ENCODE measurements at regions not wholly inside any gene's neighbourhood (a gene's known extent, or its start where the extent isn't known, plus 50 kb on each side); places are given as distances from the start of the nearest gene placed in this dataset.

DNA sequence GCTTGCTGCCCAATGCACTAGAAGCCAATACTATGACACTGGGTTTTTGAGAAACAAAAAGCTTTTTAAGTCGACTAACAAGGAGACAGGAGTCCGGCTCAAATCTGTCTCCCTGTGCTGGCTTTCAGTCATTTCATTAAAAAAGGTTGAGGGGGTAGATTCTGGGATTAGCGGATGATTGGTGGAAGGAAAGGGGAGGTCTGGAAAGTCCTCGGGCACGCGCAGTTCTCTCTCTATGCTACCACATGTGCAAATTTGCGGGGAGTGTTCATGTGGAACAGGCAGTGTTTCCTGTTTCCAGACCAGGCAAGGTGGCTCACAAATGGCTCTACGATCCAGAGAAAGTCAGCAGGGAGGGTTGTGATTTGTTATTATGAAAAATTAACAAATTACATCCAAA lies 89.1 kb upstream of the TOX2 start:
- Histone ChIP-seq H3K27me3 (replicated peaks in 1 of 2; ENCODE audit: control insufficient read depth in 2 of 2, extremely low read depth in 1 of 2, insufficient read depth in 2 of 2, low read length in 1 of 2) (peaks cover 0 to 15% of the 10 kb centered on the region in 2 experiments), H3K4me3 (ENCODE audit: control insufficient read depth in 1 of 2, extremely low read depth in 1 of 2, low read length in 1 of 2) (no peak overlapping the region), H3K4me1 (ENCODE audit: control insufficient read depth in 1 of 2, extremely low read depth in 1 of 2, insufficient read depth in 2 of 2, low read length in 2 of 2) (no peaks in the 10 kb centered on the region), H3K9me3 (no peaks in the 10 kb centered on the region), H3K36me3 (ENCODE audit: control insufficient read depth in 2 of 2, extremely low read depth in 1 of 2, insufficient read depth in 1 of 2, low read length in 1 of 2) (no peaks in the 10 kb centered on the region), H3K27ac (ENCODE audit: low read length) (no peak overlapping the region)
- Mint-ChIP-seq H3K9me3 (peaks cover 0 to 1% (median under 1%) of the 10 kb centered on the region in 3 donors), H3K36me3 (no peaks in the 10 kb centered on the region), H3K27me3 (peaks cover 9 to 27% of the 10 kb centered on the region in 2 donors), H3K27ac (no peak overlapping the region), H3K4me3 (no peak overlapping the region), H3K4me1 (no peaks in the 10 kb centered on the region)
- DNase-seq, result no peak
- WGBS (ENCODE audit: insufficient coverage), result 88% methylated on average over 6 of the region's 8 CpGs
- ChIA-PET CTCF (interaction anchor here in 1 of 2 donors (0.5 kb wide), 1 partner anchor 77 kb away, joined by 4 read pairs; no protein-coding TSS in a partner anchor), POLR2A (interaction anchor here in 1 of 2 donors (0.6 kb wide), 1 partner anchor 1674 kb away, joined by 3 read pairs; no protein-coding TSS in a partner anchor)
- ATAC-seq (replicated peaks in 1 of 4), result no peak

DNA sequence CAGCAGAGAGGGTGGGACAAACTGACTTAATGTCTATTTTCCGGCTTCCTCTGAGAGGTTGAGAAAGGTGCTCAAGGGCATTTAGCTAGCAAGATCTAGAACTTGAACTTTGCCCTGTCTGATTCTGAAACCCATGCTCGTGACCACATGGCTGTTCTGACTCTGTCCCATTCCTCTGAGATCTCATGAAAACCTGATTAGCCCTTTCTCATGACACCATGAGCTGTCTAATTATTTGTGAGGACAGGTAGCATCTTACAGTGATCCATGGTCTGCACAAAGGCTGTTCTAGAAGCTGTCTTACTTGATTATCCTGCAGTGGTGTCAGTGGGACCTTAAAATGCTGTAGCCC lies 89.6 kb upstream of the TOX2 start:
- CTCF ChIA-PET, result interaction anchor here in 1 of 2 donors (0.5 kb wide), 1 partner anchor 76 kb away, joined by 4 read pairs; no protein-coding TSS in a partner anchor
- H3K27ac ChIP-seq (ENCODE audit: low read length), result no peak overlapping the region

DNA sequence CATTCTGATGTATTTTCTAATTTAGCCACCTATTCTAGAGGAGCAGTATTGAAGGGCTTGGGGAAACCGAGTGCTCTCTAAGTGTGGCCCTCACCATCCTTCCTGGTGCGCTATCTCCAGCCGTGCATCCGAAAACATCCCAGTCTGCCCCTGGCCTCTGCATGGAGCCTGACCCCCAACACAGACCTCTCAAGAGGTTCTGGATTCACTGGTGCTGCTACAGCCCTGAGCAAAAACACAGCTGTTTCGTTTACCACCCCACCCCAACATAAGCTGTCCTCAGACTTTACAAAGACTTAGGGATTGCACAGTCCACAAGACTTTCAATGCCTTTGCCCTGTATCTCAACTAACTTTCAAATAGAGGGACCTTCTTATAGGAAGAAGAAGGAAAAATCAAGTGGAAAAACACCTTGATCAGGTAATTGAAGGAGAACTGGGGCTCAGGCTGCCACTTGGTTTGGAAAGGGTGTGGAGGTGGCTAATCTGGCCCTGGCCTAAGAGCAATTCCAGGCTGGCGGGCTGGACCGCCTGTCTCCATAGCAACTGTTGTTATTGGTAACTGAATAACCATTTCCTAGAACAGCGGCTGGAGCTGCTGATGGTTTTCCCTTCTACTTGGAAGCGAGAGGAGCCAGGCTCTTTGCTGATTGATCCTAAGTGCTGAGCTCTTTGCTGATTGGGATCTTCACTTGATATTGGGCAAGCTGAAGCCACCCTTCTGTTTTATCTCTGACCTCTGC lies 90.2 kb upstream of the TOX2 start:
- no peak for ATAC-seq (replicated peaks in 1 of 4)
- no peaks in the 10 kb centered on the region for H3K36me3 ChIP-seq (ENCODE audit: control insufficient read depth in 2 of 2, extremely low read depth in 1 of 2, insufficient read depth in 1 of 2, low read length in 1 of 2)
- DNase-seq, result no peak
- WGBS (ENCODE audit: insufficient coverage), result 92% methylated on average over 6 of the region's 9 CpGs
- no peaks in the 10 kb centered on the region for H3K9me3 Mint-ChIP-seq
- H3K27ac Mint-ChIP-seq, result no peak overlapping the region
- no peaks in the 10 kb centered on the region for H3K4me1 ChIP-seq (ENCODE audit: control insufficient read depth in 1 of 2, extremely low read depth in 1 of 2, insufficient read depth in 2 of 2, low read length in 2 of 2)
- peaks cover 9 to 23% of the 10 kb centered on the region in 2 donors for H3K27me3 Mint-ChIP-seq
- H3K4me3 Mint-ChIP-seq, result no peak overlapping the region
- no peak overlapping the region for H3K27ac ChIP-seq (ENCODE audit: low read length)
- no peaks in the 10 kb centered on the region for H3K9me3 ChIP-seq
- ChIA-PET POLR2A (no interaction called here), CTCF (no interaction called here)
- H3K4me3 ChIP-seq (ENCODE audit: control insufficient read depth in 1 of 2, extremely low read depth in 1 of 2, low read length in 1 of 2), result no peak overlapping the region
- peaks cover 0 to 6% of the 10 kb centered on the region in 2 experiments for H3K27me3 ChIP-seq (replicated peaks in 1 of 2; ENCODE audit: control insufficient read depth in 2 of 2, extremely low read depth in 1 of 2, insufficient read depth in 2 of 2, low read length in 1 of 2)
- no peaks in the 10 kb centered on the region for H3K4me1 Mint-ChIP-seq
- H3K36me3 Mint-ChIP-seq, result no peaks in the 10 kb centered on the region

More for the DNA sequence above, 89.6 kb upstream of the TOX2 start:
- DNase-seq (no peak), ATAC-seq (replicated peaks in 1 of 4) (no peak)
- Histone ChIP-seq H3K27me3 (replicated peaks in 1 of 2; ENCODE audit: control insufficient read depth in 2 of 2, extremely low read depth in 1 of 2, insufficient read depth in 2 of 2, low read length in 1 of 2) (peaks cover 0 to 12% of the 10 kb centered on the region in 2 experiments), H3K4me3 (ENCODE audit: control insufficient read depth in 1 of 2, extremely low read depth in 1 of 2, low read length in 1 of 2) (no peak overlapping the region), H3K9me3 (no peaks in the 10 kb centered on the region), H3K4me1 (ENCODE audit: control insufficient read depth in 1 of 2, extremely low read depth in 1 of 2, insufficient read depth in 2 of 2, low read length in 2 of 2) (no peaks in the 10 kb centered on the region), H3K36me3 (ENCODE audit: control insufficient read depth in 2 of 2, extremely low read depth in 1 of 2, insufficient read depth in 1 of 2, low read length in 1 of 2) (no peaks in the 10 kb centered on the region)
- no peaks in the 10 kb centered on the region for H3K9me3 Mint-ChIP-seq
- no peak overlapping the region for H3K4me3 Mint-ChIP-seq
- 57% methylated on average over 1 of the region's 2 CpGs for WGBS (ENCODE audit: insufficient coverage)
- peaks cover 9 to 27% of the 10 kb centered on the region in 2 donors for H3K27me3 Mint-ChIP-seq
- no peaks in the 10 kb centered on the region for H3K4me1 Mint-ChIP-seq
- no peaks in the 10 kb centered on the region for H3K36me3 Mint-ChIP-seq
- H3K27ac Mint-ChIP-seq, result no peak overlapping the region
- POLR2A ChIA-PET, result no interaction called here

DNA sequence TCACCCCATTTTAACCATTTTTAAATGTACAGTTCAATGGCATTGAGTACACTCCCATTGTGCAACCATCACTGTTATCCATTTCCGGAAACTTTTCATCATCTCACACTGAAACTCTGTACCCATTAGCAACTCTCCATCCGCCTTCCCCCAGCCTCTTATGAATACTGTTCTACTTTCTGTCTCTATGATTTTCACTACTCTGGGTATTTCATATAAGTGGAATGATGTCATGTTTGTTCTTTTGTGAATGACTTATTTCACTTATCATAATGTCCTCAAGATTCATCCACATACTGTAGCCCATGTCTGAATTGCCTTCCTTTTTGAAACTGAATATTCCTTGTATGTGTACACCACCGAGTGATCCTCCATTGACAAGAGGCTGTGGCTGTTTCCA lies 92.9 kb upstream of the TOX2 start:
- Histone ChIP-seq H3K27ac (ENCODE audit: low read length) (no peak overlapping the region), H3K4me3 (ENCODE audit: control insufficient read depth in 1 of 2, extremely low read depth in 1 of 2, low read length in 1 of 2) (no peak overlapping the region), H3K36me3 (ENCODE audit: control insufficient read depth in 2 of 2, extremely low read depth in 1 of 2, insufficient read depth in 1 of 2, low read length in 1 of 2) (no peaks in the 10 kb centered on the region), H3K9me3 (no peaks in the 10 kb centered on the region), H3K27me3 (replicated peaks in 1 of 2; ENCODE audit: control insufficient read depth in 2 of 2, extremely low read depth in 1 of 2, insufficient read depth in 2 of 2, low read length in 1 of 2) (peaks cover 0 to 3% of the 10 kb centered on the region in 2 experiments), H3K4me1 (ENCODE audit: control insufficient read depth in 1 of 2, extremely low read depth in 1 of 2, insufficient read depth in 2 of 2, low read length in 2 of 2) (no peaks in the 10 kb centered on the region)
- CTCF ChIA-PET, result no interaction called here
- Mint-ChIP-seq H3K9me3 (no peaks in the 10 kb centered on the region), H3K4me3 (no peak overlapping the region), H3K4me1 (no peaks in the 10 kb centered on the region), H3K27me3 (peaks cover 4 to 12% of the 10 kb centered on the region in 2 donors), H3K36me3 (no peaks in the 10 kb centered on the region), H3K27ac (no peak overlapping the region)
- 54% methylated on average over 2 of the region's 3 CpGs for whole genome bisulfite sequencing (ENCODE audit: insufficient coverage)
- ATAC-seq (replicated peaks in 1 of 4) (no peak), DNase-seq (no peak)
- POLR2A ChIA-PET, result no interaction called here

DNA sequence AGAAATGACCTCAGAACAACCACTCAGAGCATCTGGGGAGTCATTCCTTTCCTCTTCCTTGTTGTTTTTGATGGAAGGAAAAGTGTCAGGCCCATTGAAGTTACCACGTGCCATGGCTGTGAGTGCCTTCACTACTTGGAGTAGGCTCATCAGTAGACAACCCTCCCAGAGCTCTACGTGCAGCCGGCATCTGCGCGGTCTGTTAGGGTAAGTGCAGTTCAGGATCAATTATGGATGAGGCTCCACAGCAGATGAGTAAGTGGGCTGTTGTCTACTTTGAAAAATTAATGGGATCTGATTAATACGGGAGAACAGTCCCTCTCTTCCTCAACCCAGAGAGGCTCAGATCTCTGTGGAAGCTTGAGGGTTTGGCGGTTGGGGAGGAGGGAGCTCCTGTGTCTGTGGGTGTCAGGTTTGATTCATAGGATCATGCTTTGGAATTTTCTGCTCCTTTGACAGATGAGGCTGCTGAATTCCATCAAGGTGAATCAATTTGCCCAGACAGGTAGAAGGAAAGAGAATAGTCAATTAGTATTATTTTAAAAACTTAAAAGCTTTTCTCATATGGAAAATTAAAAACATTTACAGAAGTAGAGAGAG lies 93.8 kb upstream of the TOX2 start:
- POLR2A ChIA-PET, result no interaction called here

DNA sequence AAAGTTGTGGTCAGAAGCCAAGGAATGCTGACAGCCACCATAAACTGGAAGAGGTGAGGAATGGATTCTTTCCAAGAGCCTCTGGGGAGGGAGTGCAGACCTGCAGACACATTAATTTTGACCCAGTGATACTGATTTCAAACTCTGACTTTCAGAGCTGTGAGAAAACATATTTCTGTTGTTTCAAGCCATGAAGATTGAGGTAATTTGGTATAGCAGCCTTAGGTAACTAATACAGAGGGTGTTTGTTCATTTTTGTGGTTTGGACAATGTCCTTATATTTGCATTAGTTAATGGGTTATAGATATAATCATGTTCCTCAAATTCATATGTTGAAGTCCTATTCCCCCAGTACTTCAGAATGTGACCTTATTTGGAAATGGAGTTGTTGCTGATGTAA lies 85.4 kb upstream of the GTSF1L start:
- no peaks in the 10 kb centered on the region for H3K4me1 Mint-ChIP-seq
- H3K9me3 ChIP-seq, result peaks cover 4% of the 10 kb centered on the region
- no peaks in the 10 kb centered on the region for H3K36me3 ChIP-seq (ENCODE audit: control insufficient read depth in 2 of 2, extremely low read depth in 1 of 2, insufficient read depth in 1 of 2, low read length in 1 of 2)
- H3K4me1 ChIP-seq (ENCODE audit: control insufficient read depth in 1 of 2, extremely low read depth in 1 of 2, insufficient read depth in 2 of 2, low read length in 2 of 2), result no peaks in the 10 kb centered on the region
- H3K27ac Mint-ChIP-seq, result no peak overlapping the region
- no peak overlapping the region for H3K4me3 Mint-ChIP-seq
- H3K27ac ChIP-seq (ENCODE audit: low read length), result no peak overlapping the region
- CTCF ChIA-PET, result no interaction called here
- peaks cover 4% of the 10 kb centered on the region for H3K36me3 Mint-ChIP-seq
- H3K4me3 ChIP-seq (ENCODE audit: control insufficient read depth in 1 of 2, extremely low read depth in 1 of 2, low read length in 1 of 2), result no peak overlapping the region
- peaks cover 3 to 15% of the 10 kb centered on the region in 2 donors for H3K27me3 Mint-ChIP-seq
- DNase-seq, result no peak
- peaks cover 10 to 28% (median 14%) of the 10 kb centered on the region in 3 donors for H3K9me3 Mint-ChIP-seq
- peaks cover 0 to 4% of the 10 kb centered on the region in 2 experiments for H3K27me3 ChIP-seq (replicated peaks in 1 of 2; ENCODE audit: control insufficient read depth in 2 of 2, extremely low read depth in 1 of 2, insufficient read depth in 2 of 2, low read length in 1 of 2)
- POLR2A ChIA-PET, result interaction anchor here in 1 of 2 donors (0.6 kb wide), 1 partner anchor 128 kb away, joined by 6 read pairs; no protein-coding TSS in a partner anchor
- ATAC-seq (replicated peaks in 1 of 4), result no peak

More for the DNA sequence above, 93.8 kb upstream of the TOX2 start:
- no peaks in the 10 kb centered on the region for H3K36me3 Mint-ChIP-seq
- WGBS (ENCODE audit: insufficient coverage), result no CpG with 5 or more reads among the region's 7 CpGs
- H3K27ac Mint-ChIP-seq, result no peak overlapping the region
- ATAC-seq (replicated peaks in 1 of 4), result no peak
- H3K27ac ChIP-seq (ENCODE audit: low read length), result no peak overlapping the region
- CTCF ChIA-PET, result no interaction called here
- H3K4me1 ChIP-seq (ENCODE audit: control insufficient read depth in 1 of 2, extremely low read depth in 1 of 2, insufficient read depth in 2 of 2, low read length in 2 of 2), result no peaks in the 10 kb centered on the region
- no peak overlapping the region for H3K4me3 ChIP-seq (ENCODE audit: control insufficient read depth in 1 of 2, extremely low read depth in 1 of 2, low read length in 1 of 2)
- H3K9me3 Mint-ChIP-seq, result no peaks in the 10 kb centered on the region
- H3K36me3 ChIP-seq (ENCODE audit: control insufficient read depth in 2 of 2, extremely low read depth in 1 of 2, insufficient read depth in 1 of 2, low read length in 1 of 2), result no peaks in the 10 kb centered on the region
- H3K27me3 Mint-ChIP-seq, result peaks cover 4 to 12% of the 10 kb centered on the region in 2 donors
- H3K4me1 Mint-ChIP-seq, result no peaks in the 10 kb centered on the region
- H3K9me3 ChIP-seq, result no peaks in the 10 kb centered on the region
- no peak overlapping the region for H3K4me3 Mint-ChIP-seq
- peaks cover 0 to 3% of the 10 kb centered on the region in 2 experiments for H3K27me3 ChIP-seq (replicated peaks in 1 of 2; ENCODE audit: control insufficient read depth in 2 of 2, extremely low read depth in 1 of 2, insufficient read depth in 2 of 2, low read length in 1 of 2)
- no peak for DNase-seq
